ENCODE measurements at regions not wholly inside any gene's neighbourhood (a gene's known extent, or its start where the extent isn't known, plus 50 kb on each side); places are given as distances from the start of the nearest gene placed in this dataset.

DNA sequence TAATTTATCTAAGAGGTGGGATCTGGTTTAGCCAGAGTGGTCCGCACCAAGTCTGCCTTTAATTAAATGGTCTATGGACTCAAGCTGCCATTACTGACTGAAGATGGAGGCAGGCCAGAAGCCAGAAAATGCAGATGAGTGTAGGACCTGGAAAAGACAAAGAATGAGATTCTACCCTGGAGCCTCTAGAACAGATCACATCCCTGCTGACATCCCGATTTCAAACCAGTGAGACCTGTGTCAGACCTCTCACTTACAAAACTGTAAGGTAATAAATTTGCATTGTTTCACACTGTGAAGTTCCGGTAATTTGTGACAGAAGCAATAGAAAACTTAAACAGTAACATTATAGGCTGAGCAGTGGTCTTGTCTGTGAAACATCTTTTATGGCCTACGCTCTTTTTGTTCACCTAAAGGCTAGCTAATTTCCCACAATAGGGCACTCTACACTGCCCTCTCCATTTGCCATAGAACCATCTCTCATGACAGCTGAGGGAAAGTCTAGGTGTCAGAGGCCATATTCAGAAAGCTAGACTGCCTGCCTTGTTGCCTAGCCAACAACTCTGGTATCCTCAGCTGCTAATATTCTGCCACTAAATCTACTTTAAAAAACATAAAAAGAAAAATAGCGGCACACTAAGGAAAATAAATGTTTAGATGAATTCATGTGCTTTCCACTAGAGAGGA lies 1396.2 kb upstream of the PIK3C3 start:
- TF ChIP-seq EP300 (IDR thresholded peaks at IDR 0.05) = no peak
- TF ChIP-seq, protein P1, sequence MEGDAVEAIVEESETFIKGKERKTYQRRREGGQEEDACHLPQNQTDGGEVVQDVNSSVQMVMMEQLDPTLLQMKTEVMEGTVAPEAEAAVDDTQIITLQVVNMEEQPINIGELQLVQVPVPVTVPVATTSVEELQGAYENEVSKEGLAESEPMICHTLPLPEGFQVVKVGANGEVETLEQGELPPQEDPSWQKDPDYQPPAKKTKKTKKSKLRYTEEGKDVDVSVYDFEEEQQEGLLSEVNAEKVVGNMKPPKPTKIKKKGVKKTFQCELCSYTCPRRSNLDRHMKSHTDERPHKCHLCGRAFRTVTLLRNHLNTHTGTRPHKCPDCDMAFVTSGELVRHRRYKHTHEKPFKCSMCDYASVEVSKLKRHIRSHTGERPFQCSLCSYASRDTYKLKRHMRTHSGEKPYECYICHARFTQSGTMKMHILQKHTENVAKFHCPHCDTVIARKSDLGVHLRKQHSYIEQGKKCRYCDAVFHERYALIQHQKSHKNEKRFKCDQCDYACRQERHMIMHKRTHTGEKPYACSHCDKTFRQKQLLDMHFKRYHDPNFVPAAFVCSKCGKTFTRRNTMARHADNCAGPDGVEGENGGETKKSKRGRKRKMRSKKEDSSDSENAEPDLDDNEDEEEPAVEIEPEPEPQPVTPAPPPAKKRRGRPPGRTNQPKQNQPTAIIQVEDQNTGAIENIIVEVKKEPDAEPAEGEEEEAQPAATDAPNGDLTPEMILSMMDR (IDR thresholded peaks at IDR 0.05) = no peak
- TF ChIP-seq POLR2A (IDR thresholded peaks at IDR 0.05) = no peak
- Histone ChIP-seq H3K36me3 (no peaks in the 10 kb centered on the region), H3K4me1 (ENCODE audit: insufficient read depth) (no peaks in the 10 kb centered on the region), H3K27me3 (no peaks in the 10 kb centered on the region), H3K9me3 (no peaks in the 10 kb centered on the region), H3K4me3 (no peak overlapping the region), H3K27ac (no peak overlapping the region)
- DNase-seq = no peak
- intact Hi-C loops (cut with DNase I) = no loop called here
- WGBS, 3 donors = 84 to 90% (median 88%) methylated on average over 5 of the region's 5 CpGs

- DNase-seq = no peak
- TF ChIP-seq, protein P1 (IDR thresholded peaks at IDR 0.05) = no peak
- TF ChIP-seq POLR2A (IDR thresholded peaks at IDR 0.05) = no peak
- no peak for TF ChIP-seq EP300 (IDR thresholded peaks at IDR 0.05)
- Histone ChIP-seq H3K27ac (no peak overlapping the region), H3K9me3 (no peaks in the 10 kb centered on the region), H3K4me3 (no peak overlapping the region), H3K36me3 (no peaks in the 10 kb centered on the region), H3K4me1 (ENCODE audit: insufficient read depth) (no peaks in the 10 kb centered on the region), H3K27me3 (no peaks in the 10 kb centered on the region)
- intact Hi-C loops (cut with DNase I) = no loop called here
- 47 to 64% (median 61%) methylated on average over 4 of the region's 4 CpGs for WGBS, 3 donors
Measured at GRCh38 chr18:40555914-40556313, 1399.1 kb upstream of the PIK3C3 start.

DNA sequence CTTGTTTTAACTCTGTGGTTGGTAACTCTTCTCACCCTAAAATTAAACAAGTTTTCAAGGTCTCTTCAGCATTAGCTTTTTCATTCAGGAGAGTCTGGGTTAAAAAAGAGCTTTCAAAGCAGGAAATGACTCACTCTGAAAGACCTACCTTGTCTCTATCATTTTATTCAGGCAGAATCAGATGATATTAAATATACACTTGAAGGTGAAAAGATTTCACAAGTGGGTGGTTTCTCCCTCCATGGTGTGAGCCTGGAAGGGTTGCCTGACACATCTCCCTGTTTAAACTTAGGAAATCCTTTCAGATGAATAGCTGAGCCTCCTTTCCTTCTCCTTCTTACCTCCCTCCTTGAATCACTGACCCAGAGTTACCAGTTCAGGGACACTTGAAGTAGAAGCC lies 1402.0 kb upstream of the PIK3C3 start:
- TF ChIP-seq POLR2A (IDR thresholded peaks at IDR 0.05) = no peak
- TF ChIP-seq, protein P1 (IDR thresholded peaks at IDR 0.05) = no peak
- TF ChIP-seq EP300 (IDR thresholded peaks at IDR 0.05) = no peak
- no peak overlapping the region for H3K27ac ChIP-seq
- H3K9me3 ChIP-seq = no peaks in the 10 kb centered on the region
- no peaks in the 10 kb centered on the region for H3K27me3 ChIP-seq
- no peak overlapping the region for H3K4me3 ChIP-seq
- H3K36me3 ChIP-seq = no peaks in the 10 kb centered on the region
- intact Hi-C loops (cut with DNase I) = no loop called here
- H3K4me1 ChIP-seq (ENCODE audit: insufficient read depth) = no peaks in the 10 kb centered on the region
- DNase-seq = no peak

DNA sequence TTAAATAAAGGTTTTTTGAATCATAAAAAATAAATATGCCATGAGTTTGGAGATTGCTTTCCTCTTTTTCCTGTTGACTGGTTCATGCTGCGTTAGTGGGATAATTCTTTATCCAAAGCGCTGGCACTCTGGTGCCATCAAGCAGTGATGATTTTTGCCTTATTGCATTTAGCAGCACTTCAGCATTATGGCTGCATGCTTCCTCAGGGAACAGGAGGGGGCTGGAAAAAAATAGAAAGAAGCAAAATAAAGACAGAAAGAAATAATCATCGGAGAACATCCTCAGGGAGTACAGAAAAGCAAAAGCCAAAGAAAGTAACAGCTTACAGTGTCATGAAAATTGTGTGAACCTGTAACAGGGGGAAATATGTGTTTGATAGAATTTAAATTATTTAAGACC lies 1408.2 kb upstream of the PIK3C3 start:
- Histone ChIP-seq H3K27me3 (no peaks in the 10 kb centered on the region), H3K4me3 (no peak overlapping the region), H3K27ac (no peak overlapping the region), H3K36me3 (no peaks in the 10 kb centered on the region), H3K9me3 (no peaks in the 10 kb centered on the region), H3K4me1 (ENCODE audit: insufficient read depth) (no peaks in the 10 kb centered on the region)
- 61 to 72% (median 64%) methylated on average over 3 of the region's 3 CpGs for whole genome bisulfite sequencing, 3 donors
- no peak for DNase-seq
- intact Hi-C loops (cut with DNase I) = no loop called here
- TF ChIP-seq POLR2A (IDR thresholded peaks at IDR 0.05) (no peak), EP300 (IDR thresholded peaks at IDR 0.05) (no peak)
- TF ChIP-seq, protein P1 (IDR thresholded peaks at IDR 0.05) = no peak

Measured in ovary (tissue), 7 donors.